ENCODE measurements at regions not wholly inside any gene's neighbourhood (a gene's known extent, or its start where the extent isn't known, plus 50 kb on each side); places are given as distances from the start of the nearest gene placed in this dataset.
"Not testable (repeated sequence)": the region's sequence is repeated elsewhere in the genome, so short reads cannot be mapped to it uniquely, and the experiment has no call there.

- DNase-seq (no peak), ATAC-seq (no peak)
- Mint-ChIP-seq H3K36me3 (no peaks in the 10 kb centered on the region), H3K4me3 (no peak overlapping the region), H3K9me3 (ENCODE audit: low read depth) (peaks cover 6% of the 10 kb centered on the region), H3K4me1 (no peaks in the 10 kb centered on the region), H3K27ac (no peak overlapping the region), H3K27me3 (no peaks in the 10 kb centered on the region)
- CTCF ChIA-PET: no interaction called here
Observed at GRCh38 chr11:98296091-98296880, 724.5 kb upstream of the CNTN5 start.

DNA sequence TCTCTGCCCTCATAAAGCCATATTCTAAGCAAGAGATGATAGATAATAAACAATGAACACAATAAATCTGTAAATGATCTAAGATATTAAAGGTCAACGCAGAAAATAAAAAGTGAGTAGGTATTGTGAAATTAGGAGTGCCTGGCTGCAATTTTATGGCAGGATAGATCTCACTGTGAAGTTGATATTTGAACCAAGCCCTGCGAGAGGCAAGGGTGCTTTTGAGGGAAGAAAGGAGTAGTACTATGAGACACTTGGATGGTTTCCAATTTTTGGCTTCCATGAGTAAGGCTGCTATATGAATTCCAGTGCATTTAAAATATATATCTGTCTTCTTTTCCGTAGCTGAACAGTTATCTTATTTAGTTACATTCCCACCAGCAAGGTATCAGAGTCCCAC lies 720.0 kb upstream of the CNTN5 start:
- H3K36me3 Mint-ChIP-seq: no peaks in the 10 kb centered on the region
- H3K27me3 Mint-ChIP-seq: no peaks in the 10 kb centered on the region
- DNase-seq: no peak
- no peak overlapping the region for H3K27ac Mint-ChIP-seq
- CTCF ChIA-PET: no interaction called here
- no peak for ATAC-seq
- H3K9me3 Mint-ChIP-seq (ENCODE audit: low read depth): no peaks in the 10 kb centered on the region
- H3K4me1 Mint-ChIP-seq: no peaks in the 10 kb centered on the region
- H3K4me3 Mint-ChIP-seq: no peak overlapping the region

DNA sequence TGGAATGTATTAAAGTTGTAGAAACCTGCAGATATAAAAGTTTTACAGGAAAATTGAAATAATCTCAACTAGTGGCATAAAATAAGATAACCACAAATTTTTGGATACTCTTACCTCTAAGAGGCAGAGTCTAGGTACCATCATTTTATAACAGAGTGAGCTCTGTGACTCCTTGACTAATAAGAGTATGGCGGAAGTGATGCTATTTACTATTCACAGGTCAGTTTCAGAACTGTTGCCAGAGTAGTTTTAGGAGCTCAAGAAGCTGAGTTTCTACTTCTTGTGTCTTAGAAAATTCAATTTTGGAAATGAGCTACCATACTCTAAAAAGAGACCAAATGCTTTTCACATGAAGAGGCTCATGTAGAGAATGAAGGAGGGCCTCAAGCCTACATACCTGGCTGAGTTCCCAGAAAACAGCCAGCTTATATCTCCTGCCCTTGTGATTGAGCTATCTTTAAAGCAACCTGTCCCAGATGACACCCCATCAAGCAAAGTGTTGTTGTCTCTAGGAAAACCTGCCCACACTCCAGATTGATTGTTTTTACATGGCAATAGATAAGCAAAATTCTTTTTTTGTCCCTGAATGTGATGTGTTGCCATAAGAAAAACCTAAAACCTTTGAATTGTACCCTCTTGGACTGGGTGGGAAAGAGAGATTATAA lies 712.8 kb upstream of the CNTN5 start:
- CTCF ChIA-PET: no interaction called here
- H3K27me3 Mint-ChIP-seq: no peaks in the 10 kb centered on the region
- H3K36me3 Mint-ChIP-seq: no peaks in the 10 kb centered on the region
- ATAC-seq: no peak
- no peak for DNase-seq
- peaks cover 3% of the 10 kb centered on the region for H3K9me3 Mint-ChIP-seq (ENCODE audit: low read depth)
- H3K4me3 Mint-ChIP-seq: no peak overlapping the region
- H3K27ac Mint-ChIP-seq: no peak overlapping the region
- no peaks in the 10 kb centered on the region for H3K4me1 Mint-ChIP-seq

GRCh38 chr11:98330306-98330705 lies 690.4 kb upstream of the CNTN5 start:
- H3K9me3 Mint-ChIP-seq (ENCODE audit: low read depth); H3K27me3 Mint-ChIP-seq; ATAC-seq; H3K4me1 Mint-ChIP-seq; CTCF ChIA-PET; DNase-seq; H3K36me3 Mint-ChIP-seq; H3K4me3 Mint-ChIP-seq; H3K27ac Mint-ChIP-seq: not testable (repeated sequence)

- CTCF ChIA-PET: no interaction called here
- Mint-ChIP-seq H3K4me3 (no peak overlapping the region), H3K9me3 (ENCODE audit: low read depth) (peaks cover 8% of the 10 kb centered on the region), H3K36me3 (no peaks in the 10 kb centered on the region), H3K4me1 (no peaks in the 10 kb centered on the region), H3K27me3 (no peaks in the 10 kb centered on the region), H3K27ac (no peak overlapping the region)
- ATAC-seq (no peak), DNase-seq (no peak)
Observed at GRCh38 chr11:98358551-98358950, 662.2 kb upstream of the CNTN5 start.

DNA sequence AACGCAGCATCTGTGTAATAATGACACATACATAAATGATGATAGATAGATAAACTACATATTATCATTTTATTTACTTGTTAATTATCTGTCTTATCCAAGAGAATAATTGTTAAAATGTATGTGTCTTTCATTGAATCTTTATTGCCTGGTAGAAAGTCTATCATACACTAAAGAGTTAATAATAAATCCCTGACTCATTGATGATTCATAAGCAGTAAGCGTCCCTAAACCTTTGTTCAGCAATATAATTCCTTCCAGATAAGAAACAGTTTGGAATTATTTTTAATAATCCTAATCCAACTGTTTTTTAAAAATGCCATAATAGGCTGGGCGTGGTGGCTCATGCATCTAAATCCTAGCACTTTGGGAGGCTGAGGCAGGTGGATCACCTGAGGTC lies 655.6 kb upstream of the CNTN5 start:
- H3K36me3 Mint-ChIP-seq: no peaks in the 10 kb centered on the region
- CTCF ChIA-PET: no interaction called here
- ATAC-seq (no peak), DNase-seq (no peak)
- no peaks in the 10 kb centered on the region for H3K4me1 Mint-ChIP-seq
- peaks cover 5% of the 10 kb centered on the region for H3K9me3 Mint-ChIP-seq (ENCODE audit: low read depth)
- no peaks in the 10 kb centered on the region for H3K27me3 Mint-ChIP-seq
- H3K4me3 Mint-ChIP-seq: no peak overlapping the region
- H3K27ac Mint-ChIP-seq: no peak overlapping the region

- DNase-seq (no peak), ATAC-seq (no peak)
- CTCF ChIA-PET: no interaction called here
- Mint-ChIP-seq H3K27me3 (no peaks in the 10 kb centered on the region), H3K36me3 (no peaks in the 10 kb centered on the region), H3K27ac (no peak overlapping the region), H3K9me3 (ENCODE audit: low read depth) (peaks cover 5% of the 10 kb centered on the region), H3K4me1 (no peaks in the 10 kb centered on the region), H3K4me3 (no peak overlapping the region)
Observed at GRCh38 chr11:98365941-98366340, 654.8 kb upstream of the CNTN5 start.

- Mint-ChIP-seq H3K4me3 (no peak overlapping the region), H3K27me3 (no peaks in the 10 kb centered on the region), H3K27ac (no peak overlapping the region), H3K36me3 (no peaks in the 10 kb centered on the region), H3K4me1 (no peaks in the 10 kb centered on the region), H3K9me3 (ENCODE audit: low read depth) (peaks cover 4% of the 10 kb centered on the region)
- ATAC-seq (no peak), DNase-seq (no peak)
- CTCF ChIA-PET: no interaction called here
Observed at GRCh38 chr11:98390391-98390790, 630.4 kb upstream of the CNTN5 start.

- not testable (repeated sequence) for ATAC-seq
Observed at GRCh38 chr11:98394500-98394899, 626.2 kb upstream of the CNTN5 start.

DNA sequence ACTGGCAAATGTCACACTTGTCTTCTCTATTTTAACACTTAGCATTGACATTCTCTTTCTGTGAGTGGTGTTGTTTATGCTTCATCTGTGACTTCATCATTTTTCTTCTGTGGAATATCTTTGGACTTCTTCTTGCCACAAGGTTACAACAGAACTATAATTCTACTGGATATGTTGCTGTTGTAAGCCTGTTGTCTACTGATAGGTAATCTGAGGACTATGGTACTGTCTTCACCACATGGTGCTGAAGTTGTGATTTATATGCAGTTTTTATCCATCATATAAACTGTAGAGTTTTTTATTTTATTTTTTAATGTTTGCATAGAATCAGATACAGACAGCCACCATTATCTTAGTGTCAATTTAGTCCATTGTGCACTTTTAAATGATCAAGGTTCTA lies 622.2 kb upstream of the CNTN5 start:
- CTCF ChIA-PET: no interaction called here
- H3K27me3 Mint-ChIP-seq: no peaks in the 10 kb centered on the region
- H3K4me3 Mint-ChIP-seq: no peak overlapping the region
- no peaks in the 10 kb centered on the region for H3K36me3 Mint-ChIP-seq
- H3K4me1 Mint-ChIP-seq: no peaks in the 10 kb centered on the region
- H3K27ac Mint-ChIP-seq: no peak overlapping the region
- DNase-seq (no peak), ATAC-seq (no peak)
- H3K9me3 Mint-ChIP-seq (ENCODE audit: low read depth): peaks cover 11% of the 10 kb centered on the region

More at GRCh38 chr11:98394500-98394899, 626.2 kb upstream of the CNTN5 start:
- H3K27me3 Mint-ChIP-seq, DNase-seq, CTCF ChIA-PET, H3K4me3 Mint-ChIP-seq, H3K27ac Mint-ChIP-seq, H3K36me3 Mint-ChIP-seq, H3K4me1 Mint-ChIP-seq: not testable (repeated sequence)
- peaks cover 10% of the 10 kb centered on the region for H3K9me3 Mint-ChIP-seq (ENCODE audit: low read depth)

- no peak for DNase-seq
- H3K27me3 Mint-ChIP-seq: no peaks in the 10 kb centered on the region
- no peaks in the 10 kb centered on the region for H3K4me1 Mint-ChIP-seq
Observed at GRCh38 chr11:98409069-98409468, 611.7 kb upstream of the CNTN5 start.

DNA sequence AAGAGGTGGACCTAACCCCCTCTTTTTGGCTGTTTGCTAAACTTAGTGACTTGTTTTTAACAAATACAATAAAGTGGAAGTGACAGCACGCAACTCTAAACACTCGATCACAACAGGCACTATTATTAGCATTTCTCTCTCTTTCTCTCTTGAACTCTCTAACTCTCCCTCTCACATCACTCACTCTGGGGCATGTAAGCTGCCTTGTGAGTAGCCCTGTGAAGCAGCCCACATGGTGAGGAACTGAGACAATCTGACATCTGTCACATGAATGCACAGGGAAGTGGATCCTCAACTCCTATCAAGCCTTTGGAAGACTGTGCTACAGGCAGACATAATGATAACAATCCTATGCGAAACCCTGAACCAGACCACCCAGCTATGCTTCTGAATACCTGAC lies 609.0 kb upstream of the CNTN5 start:
- H3K36me3 Mint-ChIP-seq: no peaks in the 10 kb centered on the region
- ATAC-seq (no peak), DNase-seq (no peak)
- no peaks in the 10 kb centered on the region for H3K4me1 Mint-ChIP-seq
- H3K27me3 Mint-ChIP-seq: no peaks in the 10 kb centered on the region
- peaks cover 9% of the 10 kb centered on the region for H3K9me3 Mint-ChIP-seq (ENCODE audit: low read depth)
- CTCF ChIA-PET: no interaction called here
- no peak overlapping the region for H3K27ac Mint-ChIP-seq
- H3K4me3 Mint-ChIP-seq: no peak overlapping the region

More at GRCh38 chr11:98409069-98409468, 611.7 kb upstream of the CNTN5 start:
- H3K36me3 Mint-ChIP-seq: no peaks in the 10 kb centered on the region
- ATAC-seq: no peak
- CTCF ChIA-PET: no interaction called here
- no peak overlapping the region for H3K27ac Mint-ChIP-seq
- H3K9me3 Mint-ChIP-seq (ENCODE audit: low read depth): peaks cover 4% of the 10 kb centered on the region
- no peak overlapping the region for H3K4me3 Mint-ChIP-seq

- CTCF ChIA-PET: no interaction called here
- H3K4me3 Mint-ChIP-seq: no peak overlapping the region
- no peak overlapping the region for H3K27ac Mint-ChIP-seq
- H3K4me1 Mint-ChIP-seq: no peaks in the 10 kb centered on the region
- H3K36me3 Mint-ChIP-seq: no peaks in the 10 kb centered on the region
- no peaks in the 10 kb centered on the region for H3K27me3 Mint-ChIP-seq
- DNase-seq (no peak), ATAC-seq (no peak)
- peaks cover 11% of the 10 kb centered on the region for H3K9me3 Mint-ChIP-seq (ENCODE audit: low read depth)
Observed at GRCh38 chr11:98417256-98417755, 603.4 kb upstream of the CNTN5 start.

DNA sequence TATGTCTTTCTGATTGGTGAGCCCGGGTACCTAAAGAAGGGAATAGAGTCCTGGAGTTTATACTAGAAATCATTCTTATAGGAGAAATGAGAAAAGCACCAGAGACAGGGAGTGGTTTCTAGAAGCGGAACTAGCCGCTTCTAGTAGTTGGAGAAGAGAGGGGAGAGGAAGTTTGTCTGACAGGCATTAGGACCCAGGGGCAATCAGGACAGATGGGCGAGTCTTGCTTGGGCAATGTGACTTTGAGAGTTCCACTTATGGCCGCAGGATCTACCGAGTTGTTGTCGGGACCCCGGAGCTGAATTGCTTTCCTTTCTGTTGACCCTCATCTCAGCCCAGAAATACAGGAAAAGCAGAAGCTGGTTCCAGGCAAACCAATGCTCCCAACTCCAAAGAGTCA lies 596.8 kb upstream of the CNTN5 start:
- H3K4me1 Mint-ChIP-seq: no peaks in the 10 kb centered on the region
- no peaks in the 10 kb centered on the region for H3K36me3 Mint-ChIP-seq
- H3K27me3 Mint-ChIP-seq: no peaks in the 10 kb centered on the region
- no peak overlapping the region for H3K27ac Mint-ChIP-seq
- H3K9me3 Mint-ChIP-seq (ENCODE audit: low read depth): peaks cover 12% of the 10 kb centered on the region
- CTCF ChIA-PET: no interaction called here
- DNase-seq (no peak), ATAC-seq (no peak)
- no peak overlapping the region for H3K4me3 Mint-ChIP-seq

Data from activated CD8-positive, alpha-beta memory T cell treated with anti-CD3 and anti-CD28 coated beads, Interleukin-2, amount 10 ng/mL, durations not matched to agents 7 days and 5 days (primary cell).